Spleen (tissue), 7 donors: ENCODE measurements at regions not wholly inside any gene's neighbourhood (a gene's known extent, or its start where the extent isn't known, plus 50 kb on each side); places are given as distances from the start of the nearest gene placed in this dataset.

ENCODE experiments used
- POLR2A ChIP-seq, 3 donors: fragments of 450-650 bp; IDR thresholded peaks; one replicate each; pipeline ENCODE4 v1.5.1; 2017; ENCODE audit warnings: antibody characterized with exemption in 3 of 3, mild to moderate bottlenecking in 1 of 3
- TF ChIP-seq, protein P1 (sequence below), 11 experiments: fragments of 200-600 bp in 7 of 11; fragments of 450-650 bp in 4 of 11; sonication (generic) in 4 of 11; IDR thresholded peaks in 8 of 11; conservative IDR thresholded peaks in 3 of 11; 1 replicate in 7 of 11; 2 replicates in 4 of 11; pipeline versions ENCODE4 v1.4.0 to v1.8.0; 2016 to 2021; ENCODE audit warnings: antibody characterized with exemption in 11 of 11, inconsistent platforms in 4 of 11, mild to moderate bottlenecking in 1 of 11
- donor health status: DM: no; HTN: no; CAD: no; lungs with moderate emphysema.
- donor health status: DM: no; HTN: no; CAD: no.
- donor health status: DM: no; HTN: no; CAD: no.

DNA sequence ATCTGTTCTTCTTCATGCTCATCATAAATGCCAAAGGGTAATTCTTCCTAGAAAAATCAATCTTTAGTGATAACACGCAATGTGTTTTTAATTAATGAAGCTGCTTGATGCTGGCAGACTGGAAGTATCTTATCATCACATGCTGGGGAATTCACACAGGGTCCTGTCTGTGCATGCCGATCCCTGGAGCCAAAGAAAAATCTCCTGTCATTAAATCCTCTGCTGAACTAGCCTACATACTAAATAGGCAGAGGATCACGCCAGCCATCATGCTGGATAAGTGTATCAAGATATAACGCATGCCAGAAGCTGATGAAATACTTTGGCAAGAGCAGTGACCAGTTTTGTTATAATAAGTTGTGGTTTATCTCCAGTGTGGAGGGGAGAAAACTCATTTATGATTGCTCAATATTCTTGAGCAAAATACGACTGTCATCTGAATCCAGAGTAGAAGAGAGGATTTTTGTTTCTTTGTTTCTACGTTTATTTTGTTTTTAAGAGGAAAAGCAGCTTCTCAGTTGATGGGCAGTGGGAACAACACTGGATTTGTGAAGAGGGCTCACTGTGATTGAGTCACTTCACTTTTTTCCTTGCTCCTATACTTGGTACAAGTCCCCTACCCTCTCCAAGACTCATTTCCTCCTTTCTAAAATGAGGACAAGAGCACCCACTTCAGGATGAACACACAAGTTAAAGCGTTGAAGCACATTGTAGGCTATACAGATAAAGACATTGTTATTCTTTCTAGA, 649.1 kb downstream of the TNS3 start:
- TF ChIP-seq POLR2A (IDR thresholded peaks at IDR 0.05), result no peak
- TF ChIP-seq, protein P1, sequence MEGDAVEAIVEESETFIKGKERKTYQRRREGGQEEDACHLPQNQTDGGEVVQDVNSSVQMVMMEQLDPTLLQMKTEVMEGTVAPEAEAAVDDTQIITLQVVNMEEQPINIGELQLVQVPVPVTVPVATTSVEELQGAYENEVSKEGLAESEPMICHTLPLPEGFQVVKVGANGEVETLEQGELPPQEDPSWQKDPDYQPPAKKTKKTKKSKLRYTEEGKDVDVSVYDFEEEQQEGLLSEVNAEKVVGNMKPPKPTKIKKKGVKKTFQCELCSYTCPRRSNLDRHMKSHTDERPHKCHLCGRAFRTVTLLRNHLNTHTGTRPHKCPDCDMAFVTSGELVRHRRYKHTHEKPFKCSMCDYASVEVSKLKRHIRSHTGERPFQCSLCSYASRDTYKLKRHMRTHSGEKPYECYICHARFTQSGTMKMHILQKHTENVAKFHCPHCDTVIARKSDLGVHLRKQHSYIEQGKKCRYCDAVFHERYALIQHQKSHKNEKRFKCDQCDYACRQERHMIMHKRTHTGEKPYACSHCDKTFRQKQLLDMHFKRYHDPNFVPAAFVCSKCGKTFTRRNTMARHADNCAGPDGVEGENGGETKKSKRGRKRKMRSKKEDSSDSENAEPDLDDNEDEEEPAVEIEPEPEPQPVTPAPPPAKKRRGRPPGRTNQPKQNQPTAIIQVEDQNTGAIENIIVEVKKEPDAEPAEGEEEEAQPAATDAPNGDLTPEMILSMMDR (IDR thresholded peaks at IDR 0.05 in 8 of 11, conservative IDR thresholded peaks at IDR 0.05 in 3 of 11), result no peak
